Ectodermal cell (in vitro differentiated cells): ENCODE measurements at regions not wholly inside any gene's neighbourhood (a gene's known extent, or its start where the extent isn't known, plus 50 kb on each side); places are given as distances from the start of the nearest gene placed in this dataset.

Experiments
- H3K27ac ChIP-seq: 2 replicates; pipeline ENCODE4 v1.7.0; 2013; ENCODE audit warnings: mild to moderate bottlenecking, low read depth, low read length; ENCODE audit not compliant: insufficient read depth, poor library complexity, severe bottlenecking
- H3K27me3 ChIP-seq: 2 replicates; pipeline ENCODE4 v1.7.0; 2013; ENCODE audit warnings: mild to moderate bottlenecking, low read length; ENCODE audit not compliant: insufficient read depth, control insufficient read depth, poor library complexity, severe bottlenecking
- H3K36me3 ChIP-seq: one replicate; pipeline ENCODE4 v1.7.0; 2013; ENCODE audit warnings: low read length; ENCODE audit not compliant: control insufficient read depth, insufficient read depth
- H3K4me1 ChIP-seq: one replicate; pipeline ENCODE4 v1.7.0; 2013; ENCODE audit warnings: low read length; ENCODE audit not compliant: control insufficient read depth, insufficient read depth
- H3K4me3 ChIP-seq: 2 replicates; pipeline ENCODE4 v1.7.0; 2013; ENCODE audit warnings: low read depth, low read length, control low read depth; ENCODE audit not compliant: insufficient read depth
- H3K9me3 ChIP-seq: 2 replicates; pipeline ENCODE4 v1.7.0; 2013; ENCODE audit warnings: mild to moderate bottlenecking, low read length, moderate library complexity; ENCODE audit not compliant: control insufficient read depth
- WGBS, 2 experiments: methylation state at CpG; one replicate each; pipeline ENCODE4 v1.1.7; 2013; ENCODE audit warnings: missing lambda C conversion rate in 2 of 2; 5-methylcytosine and 5-hydroxymethylcytosine counted together

- H3K27me3 ChIP-seq, result no peaks in the 10 kb centered on the region
- no peak overlapping the region for H3K27ac ChIP-seq
- H3K36me3 ChIP-seq, result no peaks in the 10 kb centered on the region
- H3K4me3 ChIP-seq, result no peak overlapping the region
- H3K4me1 ChIP-seq, result no peaks in the 10 kb centered on the region
- no peaks in the 10 kb centered on the region for H3K9me3 ChIP-seq
- WGBS, 2 experiments, result 94 to 95% methylated on average over 3 of the region's 3 CpGs
Measured at GRCh38 chr3:104385421-104385820, 981.3 kb upstream of the ALCAM start.

- no peak overlapping the region for H3K4me3 ChIP-seq
- H3K27me3 ChIP-seq, result no peaks in the 10 kb centered on the region
- no peaks in the 10 kb centered on the region for H3K9me3 ChIP-seq
- H3K27ac ChIP-seq, result no peak overlapping the region
- H3K4me1 ChIP-seq, result no peaks in the 10 kb centered on the region
- no peaks in the 10 kb centered on the region for H3K36me3 ChIP-seq
Measured at GRCh38 chr3:104388619-104389018, 978.1 kb upstream of the ALCAM start.

DNA sequence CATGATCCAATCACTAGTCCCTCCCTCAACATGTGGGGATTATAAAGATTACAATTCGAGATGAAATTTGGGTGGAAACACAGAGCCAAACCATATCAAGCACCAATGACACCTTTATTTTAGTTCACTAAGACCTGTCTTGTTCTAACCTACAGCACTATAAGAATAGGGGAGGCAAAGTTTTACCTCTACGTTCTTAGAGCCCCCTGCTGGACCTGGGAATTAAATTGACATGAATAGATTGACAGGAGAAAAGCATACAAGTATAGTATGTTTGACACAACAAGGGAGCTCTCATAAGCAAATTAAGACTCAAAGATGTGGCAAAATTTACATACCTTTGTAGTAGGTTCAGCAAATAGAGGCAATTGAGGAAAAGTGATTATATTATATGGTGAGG, 974.4 kb upstream of the ALCAM start:
- Histone ChIP-seq H3K27ac (no peak overlapping the region), H3K4me3 (no peak overlapping the region), H3K4me1 (no peaks in the 10 kb centered on the region), H3K9me3 (no peaks in the 10 kb centered on the region), H3K27me3 (no peaks in the 10 kb centered on the region), H3K36me3 (no peaks in the 10 kb centered on the region)
- 68 to 70% methylated on average over 2 of the region's 2 CpGs for WGBS, 2 experiments

GRCh38 chr3:104396974-104397669, 969.6 kb upstream of the ALCAM start:
- no peaks in the 10 kb centered on the region for H3K27me3 ChIP-seq
- WGBS, 2 experiments, result 98 to 99% methylated on average over 2 of the region's 2 CpGs
- no peaks in the 10 kb centered on the region for H3K9me3 ChIP-seq
- H3K27ac ChIP-seq, result no peak overlapping the region
- no peaks in the 10 kb centered on the region for H3K4me1 ChIP-seq
- H3K4me3 ChIP-seq, result no peak overlapping the region
- H3K36me3 ChIP-seq, result no peaks in the 10 kb centered on the region

DNA sequence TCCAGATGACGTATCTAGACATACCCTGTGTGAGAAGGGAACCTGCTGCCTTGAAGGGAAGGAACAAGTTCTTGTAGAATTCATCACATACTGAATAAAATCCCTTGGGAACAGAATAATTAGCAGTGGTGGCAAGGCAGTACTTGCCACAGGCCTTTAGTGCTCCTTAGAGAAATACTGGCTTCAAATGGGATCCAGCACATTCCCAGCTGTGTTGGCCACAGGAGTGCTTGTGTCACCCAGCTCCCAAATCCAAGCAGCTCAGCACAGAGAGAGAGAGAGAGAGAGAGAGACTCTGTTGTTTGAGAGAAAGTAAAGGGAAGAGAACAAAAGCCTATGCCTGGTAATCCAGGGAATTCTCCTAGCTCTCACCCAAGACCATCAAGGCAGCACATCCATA, 969.0 kb upstream of the ALCAM start:
- Histone ChIP-seq H3K27ac (no peak overlapping the region), H3K27me3 (no peaks in the 10 kb centered on the region), H3K36me3 (no peaks in the 10 kb centered on the region), H3K9me3 (no peaks in the 10 kb centered on the region), H3K4me1 (no peaks in the 10 kb centered on the region), H3K4me3 (no peak overlapping the region)
- 92 to 100% methylated on average over 1 of the region's 1 CpG for WGBS, 2 experiments

GRCh38 chr3:104402902-104403301, 963.8 kb upstream of the ALCAM start:
- WGBS, 2 experiments, result no CpG with 5 or more reads among the region's 2 CpGs
- H3K27ac ChIP-seq, result no peak overlapping the region
- no peaks in the 10 kb centered on the region for H3K27me3 ChIP-seq
- no peaks in the 10 kb centered on the region for H3K4me1 ChIP-seq
- H3K9me3 ChIP-seq, result no peaks in the 10 kb centered on the region
- H3K36me3 ChIP-seq, result no peaks in the 10 kb centered on the region
- H3K4me3 ChIP-seq, result no peak overlapping the region

DNA sequence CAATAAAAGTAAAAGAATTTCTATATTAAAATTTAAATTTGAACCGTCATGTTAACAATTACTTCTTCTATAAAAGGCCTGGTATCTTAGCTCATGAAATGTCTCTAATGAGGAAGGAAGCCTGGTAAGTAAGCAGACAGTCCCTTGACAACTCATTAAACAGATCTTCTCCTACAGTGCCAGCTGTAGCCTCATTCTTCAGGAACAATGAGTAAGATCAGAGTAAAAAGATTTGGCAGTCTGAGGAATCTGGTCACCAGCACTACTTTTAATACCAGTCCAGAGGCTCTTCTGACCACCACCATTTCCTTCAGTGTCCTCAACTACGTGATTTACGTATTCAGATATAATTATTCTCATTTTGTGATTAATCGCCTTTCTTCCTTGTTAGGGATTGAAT, 955.0 kb upstream of the ALCAM start:
- no peaks in the 10 kb centered on the region for H3K9me3 ChIP-seq
- no peaks in the 10 kb centered on the region for H3K36me3 ChIP-seq
- 73 to 92% methylated on average over 3 to 4 of the region's 4 CpGs for WGBS, 2 experiments
- H3K27ac ChIP-seq, result no peak overlapping the region
- no peaks in the 10 kb centered on the region for H3K27me3 ChIP-seq
- no peak overlapping the region for H3K4me3 ChIP-seq
- no peaks in the 10 kb centered on the region for H3K4me1 ChIP-seq

DNA sequence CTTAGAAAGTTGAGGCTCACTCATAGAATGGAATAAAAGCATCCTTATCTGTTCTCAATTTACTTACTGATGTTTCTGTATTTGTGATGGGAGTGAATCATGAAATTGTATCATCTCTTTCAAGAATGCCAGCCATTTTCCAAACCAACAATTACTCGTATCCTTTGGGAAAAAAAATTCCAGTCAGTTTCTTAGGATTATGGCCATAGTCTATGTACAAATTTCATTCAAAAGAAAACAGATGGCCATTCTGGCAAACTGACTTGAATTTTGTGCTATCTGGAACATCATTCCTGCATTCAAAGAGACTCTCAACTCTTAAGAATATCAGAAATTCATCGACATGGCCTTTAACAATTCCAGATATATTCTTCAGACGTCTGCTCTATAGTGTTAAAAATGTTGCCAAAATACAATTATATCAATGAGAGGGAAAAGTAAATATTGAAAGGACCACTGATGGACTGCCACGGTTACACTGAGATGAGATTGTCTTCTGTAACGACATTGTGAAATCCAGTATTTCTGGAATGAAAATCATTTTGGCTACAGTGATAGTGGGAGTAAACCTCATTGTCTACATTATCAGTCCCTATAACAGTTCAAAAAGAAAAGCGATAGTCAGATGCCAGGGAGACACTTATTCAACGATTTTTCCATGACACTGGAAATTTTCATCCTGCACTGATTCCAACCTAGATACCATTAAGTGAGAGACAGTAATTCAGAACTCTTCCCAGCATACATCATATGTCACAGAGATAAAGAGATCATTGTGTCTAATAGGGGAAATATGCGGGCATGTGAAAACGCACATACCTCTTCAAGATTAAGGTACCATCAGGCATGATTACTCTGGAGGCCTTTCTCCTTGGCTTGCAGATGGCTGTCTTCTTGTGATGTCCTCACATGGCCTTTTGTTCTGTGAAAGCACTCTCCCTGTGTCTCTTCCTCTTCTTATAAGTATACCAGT, 953.8 kb upstream of the ALCAM start:
- Histone ChIP-seq H3K4me3 (no peak overlapping the region), H3K36me3 (no peaks in the 10 kb centered on the region), H3K27me3 (no peaks in the 10 kb centered on the region), H3K4me1 (no peaks in the 10 kb centered on the region), H3K27ac (no peak overlapping the region), H3K9me3 (no peaks in the 10 kb centered on the region)
- whole genome bisulfite sequencing, 2 experiments, result 97% methylated on average over 9 of the region's 9 CpGs

DNA sequence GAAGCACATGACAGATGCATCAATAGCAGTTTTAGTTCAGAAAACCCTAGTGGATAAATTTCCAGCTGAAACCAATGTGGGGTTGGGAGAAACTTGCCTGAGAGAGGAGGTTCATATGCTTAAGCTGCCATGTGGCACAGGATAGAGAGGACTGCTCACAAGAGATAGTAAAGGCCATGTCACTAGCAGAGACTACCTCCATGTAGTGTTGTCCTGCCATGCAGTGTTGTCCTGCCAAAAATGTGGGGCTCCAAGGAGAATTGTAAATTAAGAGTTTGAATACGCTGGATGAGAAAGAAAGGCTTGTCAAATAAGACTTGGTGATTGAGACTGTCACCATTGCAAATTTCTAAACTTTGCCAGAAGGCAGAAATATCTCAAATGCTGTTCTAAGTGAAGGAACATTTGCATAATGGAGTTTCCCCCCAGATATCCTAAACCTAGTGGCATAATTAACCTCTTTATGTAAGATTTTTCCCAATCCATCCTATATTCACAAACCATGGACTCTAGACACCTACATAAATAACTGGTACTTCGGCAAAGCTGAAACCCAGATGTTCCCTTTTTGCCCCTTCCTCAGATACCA, 938.3 kb upstream of the ALCAM start:
- Histone ChIP-seq H3K36me3 (no peaks in the 10 kb centered on the region), H3K9me3 (no peaks in the 10 kb centered on the region), H3K4me3 (no peak overlapping the region), H3K27me3 (no peaks in the 10 kb centered on the region), H3K4me1 (no peaks in the 10 kb centered on the region), H3K27ac (no peak overlapping the region)
- WGBS, 2 experiments, result 97% methylated on average over 2 of the region's 2 CpGs

- H3K4me1 ChIP-seq, result no peaks in the 10 kb centered on the region
- H3K4me3 ChIP-seq, result no peak overlapping the region
- no peak overlapping the region for H3K27ac ChIP-seq
- WGBS, 2 experiments, result 93 to 97% methylated on average over 3 of the region's 3 CpGs
- no peaks in the 10 kb centered on the region for H3K36me3 ChIP-seq
- H3K9me3 ChIP-seq, result no peaks in the 10 kb centered on the region
- H3K27me3 ChIP-seq, result no peaks in the 10 kb centered on the region
Measured at GRCh38 chr3:104429727-104430126, 937.0 kb upstream of the ALCAM start.
